Esophagus muscularis mucosa (tissue), 4 donors: ENCODE measurements at regions not wholly inside any gene's neighbourhood (a gene's known extent, or its start where the extent isn't known, plus 50 kb on each side); places are given as distances from the start of the nearest gene placed in this dataset.

Experiments
- DNase-seq: peaks from one replicate; pipeline ENCODE4 v3.0.0-alpha.2; 2017; ENCODE audit errors: extremely low spot score
- H3K27ac ChIP-seq, 4 donors: fragments of 200-600 bp; sonication (generic); replicated peaks in 1 of 4; 1 replicate in 3 of 4; 2 replicates in 1 of 4; pipeline ENCODE4 v1.5.1; 2016 to 2019; ENCODE audit warnings: mild to moderate bottlenecking in 1 of 4
- H3K27me3 ChIP-seq, 4 donors: fragments of 200-600 bp; sonication (generic); one replicate each; pipeline versions ENCODE4 v1.5.1 to v1.6.0; 2016 to 2019
- H3K36me3 ChIP-seq, 4 donors: fragments of 200-600 bp; sonication (generic); one replicate each; pipeline ENCODE4 v1.5.1; 2016 to 2019
- H3K4me1 ChIP-seq, 4 donors: fragments of 200-600 bp; sonication (generic); one replicate each; pipeline ENCODE4 v1.5.1; 2016 to 2019
- H3K4me3 ChIP-seq, 4 donors: fragments of 200-600 bp; sonication (generic); 1 replicate in 2 of 4; 2 replicates in 2 of 4; pipeline ENCODE4 v1.5.1; 2016 to 2019; ENCODE audit warnings: mild to moderate bottlenecking in 4 of 4, moderate library complexity in 1 of 4
- H3K9me3 ChIP-seq, 4 donors: fragments of 200-600 bp; sonication (generic); 1 replicate in 3 of 4; 2 replicates in 1 of 4; pipeline ENCODE4 v1.5.1; 2016 to 2019
- EP300 ChIP-seq: sonication (generic); formaldehyde crosslinking; IDR thresholded peaks from one replicate; pipeline ENCODE4 v1.6.1; 2017; ENCODE audit warnings: antibody characterized with exemption
- POLR2A ChIP-seq: fragments of 450-650 bp; IDR thresholded peaks from one replicate; pipeline ENCODE4 v1.6.1; 2017; ENCODE audit warnings: antibody characterized with exemption, moderate library complexity, mild to moderate bottlenecking, low read depth
- POLR2AphosphoS5 ChIP-seq, 2 donors: sonication (generic); formaldehyde crosslinking; IDR thresholded peaks; one replicate each; pipeline ENCODE4 v1.6.1; 2017; ENCODE audit warnings: antibody characterized with exemption in 2 of 2
- WGBS: methylation state at CpG from one replicate; pipeline ENCODE4 v1.1.5; 2018; 5-methylcytosine and 5-hydroxymethylcytosine counted together
- intact Hi-C: fragments of 100-400 bp; cut with DNase I; formaldehyde crosslinking; loops from one replicate; pipeline ENCODE4 v1.15.1; 2023
- TF ChIP-seq, protein P1 (sequence below), 3 experiments: fragments of 200-600 bp in 2 of 3; fragments of 450-650 bp in 1 of 3; sonication (generic) in 2 of 3; IDR thresholded peaks; one replicate each; pipeline ENCODE4 v1.5.1; 2017 to 2019; ENCODE audit warnings: antibody characterized with exemption in 3 of 3, mild to moderate bottlenecking in 2 of 3, moderate library complexity in 1 of 3

DNA sequence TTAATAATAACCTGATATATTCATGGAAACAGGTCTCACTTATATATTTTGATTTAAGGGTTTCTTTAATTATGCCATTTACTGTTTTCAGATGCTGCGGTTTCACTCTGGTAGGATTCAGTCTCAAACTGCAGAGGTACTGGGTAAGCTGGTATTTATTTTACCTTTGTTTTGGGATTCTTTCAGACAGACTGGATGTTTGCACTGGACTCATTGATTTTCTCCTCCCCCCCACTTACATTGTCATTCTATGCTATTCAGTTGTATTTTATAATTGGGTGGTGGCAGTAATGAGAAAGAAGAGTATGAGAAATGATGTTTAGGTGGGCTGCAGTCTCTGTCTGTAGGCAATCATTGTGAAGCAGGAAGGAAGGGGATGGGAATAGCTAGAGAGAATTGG, 155.6 kb downstream of the AQP4 start:
- Histone ChIP-seq H3K27ac (no peak overlapping the region), H3K4me1 (no peaks in the 10 kb centered on the region), H3K36me3 (no peaks in the 10 kb centered on the region), H3K4me3 (no peak overlapping the region), H3K27me3 (peaks cover 0 to 3% (median 0%) of the 10 kb centered on the region in 4 donors), H3K9me3 (no peaks in the 10 kb centered on the region)
- peak; percentile 5 for DNase-seq
- intact Hi-C loops, result no loop called here
- TF ChIP-seq POLR2AphosphoS5 (IDR thresholded peaks at IDR 0.05), result no peak
- TF ChIP-seq, protein P1, sequence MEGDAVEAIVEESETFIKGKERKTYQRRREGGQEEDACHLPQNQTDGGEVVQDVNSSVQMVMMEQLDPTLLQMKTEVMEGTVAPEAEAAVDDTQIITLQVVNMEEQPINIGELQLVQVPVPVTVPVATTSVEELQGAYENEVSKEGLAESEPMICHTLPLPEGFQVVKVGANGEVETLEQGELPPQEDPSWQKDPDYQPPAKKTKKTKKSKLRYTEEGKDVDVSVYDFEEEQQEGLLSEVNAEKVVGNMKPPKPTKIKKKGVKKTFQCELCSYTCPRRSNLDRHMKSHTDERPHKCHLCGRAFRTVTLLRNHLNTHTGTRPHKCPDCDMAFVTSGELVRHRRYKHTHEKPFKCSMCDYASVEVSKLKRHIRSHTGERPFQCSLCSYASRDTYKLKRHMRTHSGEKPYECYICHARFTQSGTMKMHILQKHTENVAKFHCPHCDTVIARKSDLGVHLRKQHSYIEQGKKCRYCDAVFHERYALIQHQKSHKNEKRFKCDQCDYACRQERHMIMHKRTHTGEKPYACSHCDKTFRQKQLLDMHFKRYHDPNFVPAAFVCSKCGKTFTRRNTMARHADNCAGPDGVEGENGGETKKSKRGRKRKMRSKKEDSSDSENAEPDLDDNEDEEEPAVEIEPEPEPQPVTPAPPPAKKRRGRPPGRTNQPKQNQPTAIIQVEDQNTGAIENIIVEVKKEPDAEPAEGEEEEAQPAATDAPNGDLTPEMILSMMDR (IDR thresholded peaks at IDR 0.05), result no peak
- TF ChIP-seq EP300, result no peak
- WGBS, result 81% methylated on average over 1 of the region's 1 CpG

DNA sequence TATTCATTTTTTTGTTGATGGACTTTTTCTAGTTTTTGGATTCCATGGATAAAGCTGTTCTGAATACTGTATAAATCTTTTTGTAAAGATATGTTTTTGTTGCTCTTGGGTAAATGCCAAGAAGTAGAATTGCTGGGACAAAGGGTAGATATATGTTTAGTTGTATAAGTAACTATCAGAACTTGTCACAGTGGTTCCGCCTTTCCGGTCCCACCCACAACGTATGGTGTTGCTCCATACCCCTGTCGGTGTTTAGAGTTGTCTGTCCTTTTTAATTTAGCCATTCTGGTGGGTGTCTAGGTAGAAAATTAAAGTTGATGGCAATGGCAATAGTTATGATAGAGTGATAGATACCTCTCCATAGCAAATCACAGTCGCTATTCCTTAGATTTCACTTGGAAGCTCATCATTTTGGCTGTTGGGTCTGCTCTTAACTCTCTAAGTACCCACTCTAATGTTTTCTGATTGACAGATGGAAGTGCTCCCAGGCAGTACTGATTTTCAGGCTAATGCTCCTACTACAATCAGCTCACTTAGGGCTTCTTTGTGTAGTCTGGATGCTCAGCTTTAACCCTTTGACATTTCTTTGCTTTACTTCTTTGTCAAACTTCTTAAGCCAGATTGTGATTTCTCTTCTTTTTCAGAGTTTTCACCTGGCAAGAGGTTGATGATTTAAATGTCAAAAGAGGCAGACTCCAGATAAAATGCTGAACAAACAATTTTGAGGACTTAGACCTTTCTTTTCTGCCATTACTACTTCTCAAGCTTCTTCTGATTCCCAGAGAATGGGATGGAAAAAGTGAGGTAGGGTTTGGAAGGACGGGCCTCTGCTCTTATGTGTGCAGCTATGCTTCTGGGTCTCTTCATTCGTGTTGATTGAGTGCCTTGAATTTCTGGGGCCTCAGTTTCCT, 156.4 kb downstream of the AQP4 start:
- H3K4me1 ChIP-seq, result no peaks in the 10 kb centered on the region
- TF ChIP-seq EP300, result no peak
- no peak for TF ChIP-seq POLR2A
- TF ChIP-seq, protein P1 (IDR thresholded peaks at IDR 0.05), result no peak
- no peak for TF ChIP-seq POLR2AphosphoS5 (IDR thresholded peaks at IDR 0.05)
- H3K4me3 ChIP-seq, result no peak overlapping the region
- H3K9me3 ChIP-seq, result no peaks in the 10 kb centered on the region
- H3K27me3 ChIP-seq, result peaks cover 0 to 9% (median 0%) of the 10 kb centered on the region in 4 donors
- peak; percentile 10 for DNase-seq
- whole genome bisulfite sequencing, result 76% methylated on average over 7 of the region's 7 CpGs
- H3K36me3 ChIP-seq, result no peaks in the 10 kb centered on the region
- no peak overlapping the region for H3K27ac ChIP-seq
- intact Hi-C loops, result no loop called here

DNA sequence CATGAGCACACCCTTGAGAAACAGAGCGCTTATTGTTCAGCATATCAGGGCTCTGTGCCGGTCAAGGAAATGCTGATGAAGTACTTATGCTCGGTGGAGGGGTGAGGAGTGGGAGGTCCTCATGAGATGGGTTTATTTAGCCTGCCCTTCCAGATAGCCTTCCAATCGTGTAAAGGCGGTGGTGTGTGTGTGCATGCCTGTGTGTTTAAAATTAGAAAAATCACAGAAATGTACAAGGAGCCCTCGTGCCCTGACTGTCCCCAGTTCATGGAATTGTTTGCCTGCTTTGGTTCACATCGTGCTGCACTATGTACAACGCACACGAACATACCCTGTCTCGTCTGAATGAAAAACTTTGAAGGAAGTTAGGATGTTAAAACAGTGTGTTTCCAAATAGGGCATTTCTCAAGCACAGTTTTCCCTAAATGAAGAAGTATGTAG, 158.6 kb downstream of the AQP4 start:
- DNase-seq, result peak; percentile 24
- no peaks in the 10 kb centered on the region for H3K9me3 ChIP-seq
- TF ChIP-seq, protein P1 (IDR thresholded peaks at IDR 0.05), result no peak
- TF ChIP-seq POLR2A (no peak), POLR2AphosphoS5 (IDR thresholded peaks at IDR 0.05) (no peak), EP300 (no peak)
- WGBS, result 50% methylated on average over 10 of the region's 10 CpGs
- peaks cover 0 to 9% (median 0%) of the 10 kb centered on the region in 4 donors for H3K27me3 ChIP-seq
- H3K36me3 ChIP-seq, result no peaks in the 10 kb centered on the region
- no peaks in the 10 kb centered on the region for H3K4me1 ChIP-seq
- H3K27ac ChIP-seq, result no peak overlapping the region
- H3K4me3 ChIP-seq, result no peak overlapping the region
- intact Hi-C loops, result no loop called here

DNA sequence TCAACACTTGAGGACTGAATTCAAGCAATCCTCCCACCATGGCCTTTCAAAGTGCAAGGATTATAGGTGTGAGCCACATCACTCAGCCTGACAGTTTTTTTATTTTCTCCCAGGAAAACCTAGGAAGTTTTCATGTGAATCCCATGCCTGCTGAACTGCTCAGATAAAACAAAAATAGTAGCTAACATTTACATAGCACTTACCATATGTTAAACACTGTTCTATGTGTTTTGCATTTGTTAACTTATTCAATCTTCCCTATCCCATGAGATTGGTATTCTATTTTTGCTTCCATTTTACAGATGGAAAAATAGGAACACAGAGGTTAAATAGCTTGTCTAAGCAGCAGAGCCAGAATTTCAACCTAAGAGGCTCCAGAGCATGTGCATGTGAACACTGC, 157.4 kb upstream of the KCTD1 start:
- Histone ChIP-seq H3K4me3 (no peak overlapping the region), H3K27me3 (peaks cover 0 to 10% (median 0%) of the 10 kb centered on the region in 4 donors), H3K27ac (no peak overlapping the region), H3K9me3 (no peaks in the 10 kb centered on the region), H3K4me1 (no peaks in the 10 kb centered on the region), H3K36me3 (no peaks in the 10 kb centered on the region)
- no peak for TF ChIP-seq EP300
- TF ChIP-seq, protein P1 (IDR thresholded peaks at IDR 0.05), result no peak
- no peak for TF ChIP-seq POLR2A
- no peak for TF ChIP-seq POLR2AphosphoS5 (IDR thresholded peaks at IDR 0.05)
- intact Hi-C loops, result no loop called here
- DNase-seq, result no peak
